H9 (cell line): ENCODE measurements at regions not wholly inside any gene's neighbourhood (a gene's known extent, or its start where the extent isn't known, plus 50 kb on each side); places are given as distances from the start of the nearest gene placed in this dataset.

ENCODE experiments used
- DNase-seq: peaks from one replicate; pipeline ENCODE4 v3.0.0-alpha.2; 2017
- H2AFZ ChIP-seq: one replicate; pipeline ENCODE4 v1.6.1; 2013; ENCODE audit warnings: mild to moderate bottlenecking, low read length, control low read depth, moderate library complexity
- H2AK5ac ChIP-seq: 2 replicates; pipeline ENCODE4 v1.6.1; 2013; ENCODE audit warnings: low read length, control low read depth, mixed read lengths; ENCODE audit not compliant: insufficient read length
- H2BK120ac ChIP-seq: one replicate; pipeline ENCODE4 v1.6.1; 2013; ENCODE audit warnings: low read depth, mild to moderate bottlenecking, low read length, control low read depth, inconsistent platforms; ENCODE audit not compliant: poor library complexity, severe bottlenecking
- H2BK12ac ChIP-seq: 2 replicates; pipeline ENCODE4 v1.6.1; 2013; ENCODE audit warnings: low read length, control low read depth, mixed read lengths, low read depth; ENCODE audit not compliant: insufficient read length
- H2BK15ac ChIP-seq: 2 replicates; pipeline ENCODE4 v1.6.1; 2013; ENCODE audit warnings: low read depth, low read length, control low read depth
- H2BK20ac ChIP-seq: one replicate; pipeline ENCODE4 v1.6.1; 2013; ENCODE audit warnings: low read depth, mild to moderate bottlenecking, low read length, control low read depth, inconsistent platforms; ENCODE audit not compliant: poor library complexity, severe bottlenecking
- H2BK5ac ChIP-seq: 2 replicates; pipeline ENCODE4 v1.6.1; 2013; ENCODE audit warnings: low read length, control low read depth, mixed read lengths; ENCODE audit not compliant: insufficient read length
- H3K14ac ChIP-seq: 2 replicates; pipeline ENCODE4 v1.6.1; 2013; ENCODE audit warnings: low read length, control low read depth; ENCODE audit not compliant: insufficient read depth
- H3K18ac ChIP-seq: 2 replicates; pipeline ENCODE4 v1.6.1; 2013; ENCODE audit warnings: low read depth, mild to moderate bottlenecking, mixed read lengths, low read length, control low read depth; ENCODE audit not compliant: insufficient read length
- H3K23ac ChIP-seq: 2 replicates; pipeline ENCODE4 v1.6.1; 2013; ENCODE audit warnings: low read length, control low read depth, mixed read lengths, low read depth; ENCODE audit not compliant: insufficient read length
- H3K23me2 ChIP-seq: 2 replicates; pipeline ENCODE4 v1.6.1; 2013; ENCODE audit warnings: low read depth, mild to moderate bottlenecking, mixed read lengths, low read length, control low read depth; ENCODE audit not compliant: insufficient read length, poor library complexity, severe bottlenecking
- H3K27ac ChIP-seq: 2 replicates; pipeline ENCODE4 v1.5.1; 2013; ENCODE audit warnings: low read length, control low read depth, mixed read lengths, low read depth; ENCODE audit not compliant: insufficient read length
- H3K27me3 ChIP-seq: 2 replicates; pipeline ENCODE4 v1.6.1; 2013; ENCODE audit warnings: low read length, control low read depth, inconsistent platforms; ENCODE audit not compliant: insufficient read depth
- H3K4ac ChIP-seq: 2 replicates; pipeline ENCODE4 v1.6.1; 2013; ENCODE audit warnings: low read depth, mild to moderate bottlenecking, control low read depth, inconsistent platforms, low read length, moderate library complexity
- H3K4me1 ChIP-seq: 2 replicates; pipeline ENCODE4 v1.6.1; 2013; ENCODE audit warnings: low read length, control low read depth, inconsistent platforms; ENCODE audit not compliant: insufficient read depth
- H3K4me2 ChIP-seq: 2 replicates; pipeline ENCODE4 v1.6.1; 2013; ENCODE audit warnings: low read length, control low read depth, mixed read lengths; ENCODE audit not compliant: insufficient read length, insufficient read depth
- H3K56ac ChIP-seq: 2 replicates; pipeline ENCODE4 v1.6.1; 2013; ENCODE audit warnings: low read depth, mild to moderate bottlenecking, mixed read lengths, low read length, control low read depth; ENCODE audit not compliant: insufficient read length
- H3K79me1 ChIP-seq: 2 replicates; pipeline ENCODE4 v1.6.1; 2013; ENCODE audit warnings: low read depth, mild to moderate bottlenecking, moderate library complexity, low read length, control low read depth, inconsistent platforms; ENCODE audit not compliant: insufficient read depth, poor library complexity, severe bottlenecking
- H3K79me2 ChIP-seq: 2 replicates; pipeline ENCODE4 v1.6.1; 2013; ENCODE audit warnings: low read length, control low read depth, inconsistent platforms; ENCODE audit not compliant: insufficient read depth
- H3K9ac ChIP-seq: 2 replicates; pipeline ENCODE4 v1.6.1; 2013; ENCODE audit warnings: low read length, control low read depth, mixed read lengths; ENCODE audit not compliant: insufficient read length; ENCODE audit errors: extremely low read depth
- H3K9me3 ChIP-seq: one replicate; pipeline ENCODE4 v1.6.1; 2013; ENCODE audit warnings: low read depth, low read length, inconsistent platforms; ENCODE audit not compliant: control insufficient read depth
- H3T11ph ChIP-seq: one replicate; pipeline ENCODE4 v1.6.1; 2013; ENCODE audit warnings: mild to moderate bottlenecking, low read length, control low read depth, inconsistent platforms
- H4K20me1 ChIP-seq: one replicate; pipeline ENCODE4 v1.6.1; 2013; ENCODE audit not compliant: control insufficient read depth, insufficient read length, insufficient read depth
- H4K5ac ChIP-seq: 2 replicates; pipeline ENCODE4 v1.6.1; 2013; ENCODE audit warnings: low read depth, mild to moderate bottlenecking, mixed read lengths, low read length, control low read depth; ENCODE audit not compliant: insufficient read length
- H4K8ac ChIP-seq: replicated peaks from 2 replicates; pipeline ENCODE4 v1.6.1; 2013; ENCODE audit warnings: low read length, control low read depth, mixed read lengths, low read depth; ENCODE audit not compliant: insufficient read length
- H4K91ac ChIP-seq: 2 replicates; pipeline ENCODE4 v1.6.1; 2013; ENCODE audit warnings: low read depth, mild to moderate bottlenecking, moderate library complexity, mixed read lengths, low read length, control low read depth; ENCODE audit not compliant: insufficient read length
- H3K27ac Mint-ChIP-seq, 3 experiments: 2 replicates in 2 of 3; 3 replicates in 1 of 3; pipeline ENCODE4 v1.8.0; 2020 to 2021; ENCODE audit warnings: mixed read lengths in 3 of 3, mild to moderate bottlenecking in 1 of 3, moderate library complexity in 1 of 3
- H3K27me3 Mint-ChIP-seq: 2 replicates; pipeline ENCODE4 v1.8.0; 2021; ENCODE audit warnings: low read depth, mild to moderate bottlenecking, moderate library complexity, mixed read lengths
- H3K36me3 Mint-ChIP-seq, 3 experiments: 2 replicates in 2 of 3; 3 replicates in 1 of 3; pipeline ENCODE4 v1.8.0; 2020 to 2021; ENCODE audit warnings: low read depth in 3 of 3, mixed read lengths in 3 of 3; ENCODE audit not compliant: insufficient read depth in 1 of 3
- H3K4me1 Mint-ChIP-seq, 2 experiments: 2 replicates each; pipeline ENCODE4 v1.8.0; 2020; ENCODE audit warnings: mixed read lengths in 2 of 2
- H3K4me3 Mint-ChIP-seq, 2 experiments: 2 replicates in 1 of 2; 3 replicates in 1 of 2; pipeline ENCODE4 v1.8.0; 2020 to 2021; ENCODE audit warnings: mild to moderate bottlenecking in 2 of 2, mixed read lengths in 2 of 2, moderate library complexity in 1 of 2
- H3K9me3 Mint-ChIP-seq, 2 experiments: 2 replicates in 1 of 2; 3 replicates in 1 of 2; pipeline ENCODE4 v1.8.0; 2020; ENCODE audit warnings: mild to moderate bottlenecking in 2 of 2, mixed read lengths in 2 of 2, moderate library complexity in 1 of 2
- WGBS: extraction: QIAGEN DNeasy Blood & Tissue Kit; methylation state at CpG from one replicate; pipeline ENCODE4 v1.1.7; 2013; ENCODE audit warnings: missing lambda C conversion rate, low lambda C conversion rate, mixed read lengths; ENCODE audit not compliant: insufficient read length; ENCODE audit errors: extremely low coverage; 5-methylcytosine and 5-hydroxymethylcytosine counted together
- TF ChIP-seq, protein P1 (sequence below): fragments of 200-600 bp; sonication (generic); conservative IDR thresholded peaks from 3 replicates; pipeline ENCODE4 v1.8.0; 2021; ENCODE audit warnings: antibody characterized with exemption, mild to moderate bottlenecking

DNA sequence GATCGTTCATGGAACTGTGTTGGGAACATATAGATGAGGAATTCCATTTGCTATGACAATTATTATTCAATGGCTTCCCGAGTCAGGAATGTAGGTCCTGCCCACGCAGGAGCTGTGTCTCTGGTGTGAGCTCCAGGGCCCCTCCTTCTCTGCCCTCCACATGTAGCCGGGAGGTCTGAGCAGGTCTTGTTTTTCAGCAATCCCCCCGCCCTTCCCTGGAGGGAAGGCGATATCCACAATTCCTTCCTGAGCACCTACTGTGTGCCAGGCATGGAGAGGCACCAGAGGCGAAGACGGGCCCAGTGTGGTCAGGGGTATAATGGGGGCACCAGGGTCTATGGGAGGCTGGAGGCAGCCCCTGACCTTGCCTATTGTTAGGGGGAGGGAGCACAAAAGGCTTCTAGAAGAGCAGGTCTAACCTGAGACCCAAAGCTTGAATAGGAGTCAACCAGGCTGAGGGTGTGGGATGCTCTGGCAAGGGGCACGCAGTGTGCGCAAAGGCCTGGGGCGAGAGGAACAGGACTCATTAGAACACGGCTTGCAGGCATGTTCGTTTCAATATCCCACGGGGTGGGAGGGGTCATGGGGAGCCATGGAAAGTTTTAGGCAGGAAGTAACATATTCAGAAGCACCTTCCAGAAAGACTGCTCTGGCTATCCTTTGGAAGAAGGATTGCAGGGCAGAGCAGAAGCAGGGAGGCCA, 154.9 kb downstream of the C9orf50 start:
- H3K4me3 Mint-ChIP-seq: no peak overlapping the region; a peak in 1 of 5 replicates
- no peak overlapping the region for H2BK20ac ChIP-seq

More for the DNA sequence above, 154.9 kb downstream of the C9orf50 start:
- Histone ChIP-seq H3T11ph (no peak overlapping the region), H2AFZ (no peak overlapping the region), H2BK12ac (no peak overlapping the region), H4K8ac (no peak overlapping the region), H2BK120ac (no peak overlapping the region), H4K91ac (no peak overlapping the region), H4K20me1 (no peaks in the 10 kb centered on the region), H3K4me2 (no peak overlapping the region), H3K9me3 (no peaks in the 10 kb centered on the region), H3K56ac (no peak overlapping the region), H3K23me2 (no peaks in the 10 kb centered on the region), H3K27ac (no peak overlapping the region), H3K79me2 (no peaks in the 10 kb centered on the region), H3K23ac (no peak overlapping the region), H3K27me3 (no peaks in the 10 kb centered on the region), H3K4me1 (no peaks in the 10 kb centered on the region; the same call in 1 of the 2 replicates), H3K4ac (no peak overlapping the region), H2BK5ac (no peak overlapping the region), H4K5ac (no peak overlapping the region), H3K14ac (no peak overlapping the region), H2BK15ac (no peak overlapping the region), H3K79me1 (no peaks in the 10 kb centered on the region), H3K9ac (no peak overlapping the region), H2AK5ac (no peak overlapping the region), H3K18ac (no peak overlapping the region)
- no CpG with 5 or more reads among the region's 14 CpGs for WGBS
- Mint-ChIP-seq H3K27me3 (peaks cover 33% of the 10 kb centered on the region), H3K9me3 (peaks cover 0 to 4% of the 10 kb centered on the region in 2 experiments; a peak in 2 of 5 replicates), H3K36me3 (no peaks in the 10 kb centered on the region), H3K4me1 (peaks cover 39 to 55% of the 10 kb centered on the region in 2 experiments), H3K27ac (no peak overlapping the region)
- DNase-seq: no peak
- TF ChIP-seq, protein P1, sequence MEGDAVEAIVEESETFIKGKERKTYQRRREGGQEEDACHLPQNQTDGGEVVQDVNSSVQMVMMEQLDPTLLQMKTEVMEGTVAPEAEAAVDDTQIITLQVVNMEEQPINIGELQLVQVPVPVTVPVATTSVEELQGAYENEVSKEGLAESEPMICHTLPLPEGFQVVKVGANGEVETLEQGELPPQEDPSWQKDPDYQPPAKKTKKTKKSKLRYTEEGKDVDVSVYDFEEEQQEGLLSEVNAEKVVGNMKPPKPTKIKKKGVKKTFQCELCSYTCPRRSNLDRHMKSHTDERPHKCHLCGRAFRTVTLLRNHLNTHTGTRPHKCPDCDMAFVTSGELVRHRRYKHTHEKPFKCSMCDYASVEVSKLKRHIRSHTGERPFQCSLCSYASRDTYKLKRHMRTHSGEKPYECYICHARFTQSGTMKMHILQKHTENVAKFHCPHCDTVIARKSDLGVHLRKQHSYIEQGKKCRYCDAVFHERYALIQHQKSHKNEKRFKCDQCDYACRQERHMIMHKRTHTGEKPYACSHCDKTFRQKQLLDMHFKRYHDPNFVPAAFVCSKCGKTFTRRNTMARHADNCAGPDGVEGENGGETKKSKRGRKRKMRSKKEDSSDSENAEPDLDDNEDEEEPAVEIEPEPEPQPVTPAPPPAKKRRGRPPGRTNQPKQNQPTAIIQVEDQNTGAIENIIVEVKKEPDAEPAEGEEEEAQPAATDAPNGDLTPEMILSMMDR: no peak
